ENCODE measurements at regions not wholly inside any gene's neighbourhood (a gene's known extent, or its start where the extent isn't known, plus 50 kb on each side); places are given as distances from the start of the nearest gene placed in this dataset.

- no peak for TF ChIP-seq LEF1 (IDR thresholded peaks at IDR 0.05; ENCODE audit: borderline replicate concordance)
- TF ChIP-seq BHLHE40 (IDR thresholded peaks at IDR 0.05; ENCODE audit: borderline replicate concordance) = no peak
- no peak for TF ChIP-seq FOXM1 (IDR thresholded peaks at IDR 0.05; ENCODE audit: borderline replicate concordance)
- TF ChIP-seq ARNT (IDR thresholded peaks at IDR 0.05) = no peak
Observed at GRCh38 chr4:55747793-55748192, 71.8 kb upstream of the EXOC1L start.
